RWPE1 (cell line): ENCODE measurements at regions not wholly inside any gene's neighbourhood (a gene's known extent, or its start where the extent isn't known, plus 50 kb on each side); places are given as distances from the start of the nearest gene placed in this dataset.

Experiments
- CTCF ChIA-PET: fragments of 350-600 bp; sonication (Branson Sonifier 250); formaldehyde crosslinking; extraction: SDS; loops from one replicate; lab custom pipeline; 2021; lab: Yijun Ruan, JAX
- POLR2A ChIA-PET: fragments of 400-600 bp; formaldehyde crosslinking; extraction: SDS; loops from one replicate; lab custom pipeline; 2020; ENCODE audit warnings: antibody characterized with exemption; ENCODE audit not compliant: low non-redundant PET; lab: Yijun Ruan, JAX
- DNase-seq: peaks from one replicate; pipeline ENCODE4 v3.0.0; 2012; ENCODE audit warnings: low spot score
- H3K27ac ChIP-seq: fragments of 450-650 bp; 2 replicates; pipeline ENCODE4 v1.5.1; 2017
- CTCF ChIP-seq: fragments of 450-650 bp; conservative IDR thresholded peaks from 2 replicates; pipeline ENCODE4 v1.5.1; 2017; ENCODE audit warnings: low read depth, mild to moderate bottlenecking

- TF ChIP-seq CTCF = no peak
- CTCF ChIA-PET = no interaction called here
- no peak overlapping the region for H3K27ac ChIP-seq
- POLR2A ChIA-PET = no interaction called here
- DNase-seq = no peak
Observed at GRCh38 chr6:9346923-9347322, 911.6 kb upstream of the SLC35B3 start.

DNA sequence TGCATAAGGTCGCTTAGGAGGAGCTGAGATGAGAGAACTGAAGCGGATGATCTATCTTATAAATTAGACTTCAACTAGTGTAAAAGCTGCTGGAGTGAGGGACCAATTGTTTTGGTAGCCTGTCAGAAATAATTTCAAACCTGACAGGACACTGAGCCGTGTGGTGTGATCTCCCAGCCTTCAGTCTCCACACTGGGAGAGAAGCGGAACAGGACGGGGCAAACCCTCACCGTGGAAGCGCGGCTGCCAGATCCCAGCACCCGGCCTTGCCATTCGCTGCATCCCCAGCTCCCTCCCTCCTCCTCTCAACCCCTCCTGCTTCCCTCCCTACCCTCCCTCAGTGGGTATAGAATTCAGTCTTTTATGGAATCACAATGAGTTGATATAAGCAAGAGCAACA is 900.1 kb upstream of the SLC35B3 start:
- no peak for TF ChIP-seq CTCF
- DNase-seq = no peak
- no peak overlapping the region for H3K27ac ChIP-seq
- ChIA-PET CTCF (interaction anchor here (1.6 kb wide), 1 partner anchor 19 kb away, joined by 3 read pairs; no protein-coding TSS in a partner anchor), POLR2A (no interaction called here)

GRCh38 chr6:9334979-9335378 is 899.6 kb upstream of the SLC35B3 start:
- H3K27ac ChIP-seq = no peak overlapping the region
- POLR2A ChIA-PET = no interaction called here
- no peak for TF ChIP-seq CTCF
- CTCF ChIA-PET = interaction anchor here (0.6 to 1.6 kb wide), 2 partner anchors 14 to 18 kb away, joined by 3 read pairs; no protein-coding TSS in a partner anchor
- no peak for DNase-seq

DNA sequence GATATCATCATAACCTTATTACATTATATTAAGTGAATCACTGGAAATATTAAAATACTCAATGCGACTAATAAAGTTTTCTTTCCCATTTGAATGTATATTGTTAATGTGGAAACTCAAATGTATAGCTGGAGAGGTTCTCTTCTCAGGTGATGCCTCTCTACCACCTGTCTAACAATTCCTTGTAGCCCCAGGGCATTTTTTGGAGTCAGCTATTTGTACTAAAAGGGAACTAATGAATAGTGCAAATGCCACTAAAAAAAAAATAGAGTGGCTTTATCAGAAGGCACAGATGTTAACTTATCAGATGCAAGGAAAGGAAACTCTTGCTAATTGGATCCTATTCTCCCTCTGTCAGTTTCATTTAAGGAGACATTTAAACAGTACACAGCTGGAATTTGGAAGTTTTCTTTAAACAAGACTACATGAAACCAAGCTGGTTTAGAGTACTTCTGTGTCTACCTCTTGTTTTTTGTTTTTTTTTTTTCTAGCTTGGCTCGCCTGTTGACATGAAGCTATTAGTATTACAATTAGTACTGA is 897.0 kb upstream of the SLC35B3 start:
- no peak for DNase-seq
- ChIA-PET CTCF (no interaction called here), POLR2A (no interaction called here)
- no peak for TF ChIP-seq CTCF
- H3K27ac ChIP-seq = no peak overlapping the region

GRCh38 chr6:9316831-9317230 is 881.5 kb upstream of the SLC35B3 start:
- CTCF ChIA-PET = interaction anchor here (1.0 kb wide), 1 partner anchor 18 kb away, joined by 3 read pairs; no protein-coding TSS in a partner anchor
- no peak for DNase-seq

GRCh38 chr6:9315966-9316650 is 880.8 kb upstream of the SLC35B3 start:
- ChIA-PET CTCF (interaction anchor here (1.0 kb wide), 1 partner anchor 19 kb away, joined by 3 read pairs; no protein-coding TSS in a partner anchor), POLR2A (no interaction called here)
- DNase-seq = no peak
- no peak overlapping the region for H3K27ac ChIP-seq
- TF ChIP-seq CTCF = no peak

More at GRCh38 chr6:9316831-9317230, 881.5 kb upstream of the SLC35B3 start:
- no peak overlapping the region for H3K27ac ChIP-seq
- no peak for TF ChIP-seq CTCF
- POLR2A ChIA-PET = no interaction called here
